IMR-90 (cell line): ENCODE measurements at regions not wholly inside any gene's neighbourhood (a gene's known extent, or its start where the extent isn't known, plus 50 kb on each side); places are given as distances from the start of the nearest gene placed in this dataset.
A peak's percentile ranks its signal among the peaks of the same experiment; 100 is the strongest.

ENCODE experiments used
- BHLHE40 ChIP-seq: fragments of 150-350 bp; IDR thresholded peaks from 2 replicates; pipeline ENCODE4 v1.6.1; 2016; ENCODE audit warnings: mild to moderate bottlenecking, low read depth, low read length
- CEBPB ChIP-seq: IDR thresholded peaks from 2 replicates; pipeline ENCODE4 v1.6.1; 2012; ENCODE audit warnings: low read depth, low read length, improper control_type of control experiment
- CHD1 ChIP-seq: IDR thresholded peaks from 2 replicates; pipeline ENCODE4 v1.6.1; 2012; ENCODE audit warnings: low read depth, low read length, improper control_type of control experiment
- CTCF ChIP-seq: conservative IDR thresholded peaks from 2 replicates; pipeline ENCODE4 v1.5.1; 2012; ENCODE audit warnings: mild to moderate bottlenecking, low read depth, low read length, improper control_type of control experiment
- MAFK ChIP-seq: IDR thresholded peaks from 2 replicates; pipeline ENCODE4 v1.6.1; 2012; ENCODE audit warnings: low read depth, low read length, improper control_type of control experiment
- MXI1 ChIP-seq: IDR thresholded peaks from 2 replicates; pipeline ENCODE4 v1.6.1; 2012; ENCODE audit warnings: low read depth, mild to moderate bottlenecking, low read length, moderate library complexity, borderline replicate concordance
- POLR2A ChIP-seq: IDR thresholded peaks from 2 replicates; pipeline ENCODE4 v1.6.1; 2012; ENCODE audit warnings: mild to moderate bottlenecking, low read depth, low read length
- RAD21 ChIP-seq: IDR thresholded peaks from 2 replicates; pipeline ENCODE4 v1.6.1; 2012; ENCODE audit warnings: low read length, improper control_type of control experiment
- RCOR1 ChIP-seq: IDR thresholded peaks from 2 replicates; pipeline ENCODE4 v1.6.1; 2012; ENCODE audit warnings: mild to moderate bottlenecking, low read length, improper control_type of control experiment; ENCODE audit not compliant: insufficient replicate concordance
- SMC3 ChIP-seq: fragments of 150-350 bp; IDR thresholded peaks from 2 replicates; pipeline ENCODE4 v1.6.1; 2016; ENCODE audit warnings: low read depth, mild to moderate bottlenecking, antibody characterized with exemption, low read length, moderate library complexity
- USF2 ChIP-seq: fragments of 150-350 bp; IDR thresholded peaks from 2 replicates; pipeline ENCODE4 v1.6.1; 2017; ENCODE audit warnings: mild to moderate bottlenecking, antibody characterized with exemption, low read length, low read depth

GRCh38 chr9:115170358-115171073, 52.6 kb upstream of the TNC start:
- TF ChIP-seq CHD1 (no peak), CTCF (no peak), CEBPB (no peak), POLR2A (no peak), MAFK (peak; percentile 94), USF2 (no peak), MXI1 (no peak), BHLHE40 (no peak), SMC3 (no peak), RAD21 (no peak), RCOR1 (no peak)
